ENCODE measurements at regions not wholly inside any gene's neighbourhood (a gene's known extent, or its start where the extent isn't known, plus 50 kb on each side); places are given as distances from the start of the nearest gene placed in this dataset.

- TF ChIP-seq EP300 (IDR thresholded peaks at IDR 0.05) (no peak), POLR2AphosphoS5 (IDR thresholded peaks at IDR 0.05) (no peak)
Observed at GRCh38 chr4:150021483-150021882, 56.8 kb upstream of the DCLK2 start.
